ENCODE measurements at regions not wholly inside any gene's neighbourhood (a gene's known extent, or its start where the extent isn't known, plus 50 kb on each side); places are given as distances from the start of the nearest gene placed in this dataset.

GRCh38 chr5:30501065-30501464 lies 692.4 kb upstream of the CDH6 start:
- no peak for TF ChIP-seq CTCF (IDR thresholded peaks at IDR 0.05)
- TF ChIP-seq POLR2A (IDR thresholded peaks at IDR 0.05) = no peak

Data from ovary (tissue), 3 donors.